ENCODE measurements at regions not wholly inside any gene's neighbourhood (a gene's known extent, or its start where the extent isn't known, plus 50 kb on each side); places are given as distances from the start of the nearest gene placed in this dataset.

DNA sequence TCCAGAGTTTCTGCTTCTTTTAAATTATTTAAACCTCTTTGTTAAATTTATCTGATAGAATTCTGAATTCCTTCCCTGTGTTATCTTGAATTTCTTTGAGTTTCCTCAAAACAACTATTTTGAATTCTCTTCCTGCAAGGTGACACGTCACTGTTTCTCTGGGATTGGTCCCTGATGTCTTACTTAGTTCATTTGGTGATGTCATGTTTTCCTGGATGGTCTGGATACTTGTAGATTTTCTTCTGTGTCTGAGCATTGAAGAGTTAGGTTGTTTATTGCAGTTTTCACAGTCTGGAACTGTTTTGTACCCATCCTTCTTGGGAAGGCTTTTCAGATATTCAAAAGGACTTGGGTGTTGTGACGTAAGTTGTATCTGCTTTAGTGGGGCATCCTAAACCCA, 172.3 kb upstream of the KCNJ3 start:
- Histone ChIP-seq H3K14ac (replicated peaks; ENCODE audit: low read depth, low read length) (no peak overlapping the region), H3K9me3 (ENCODE audit: control insufficient read depth, insufficient read depth, low read length) (peaks cover 9% of the 10 kb centered on the region), H3K18ac (ENCODE audit: low read depth, low read length) (no peak overlapping the region), H2BK15ac (ENCODE audit: low read depth, low read length) (no peak overlapping the region), H4K8ac (ENCODE audit: low read depth in 2 of 2, low read length in 2 of 2) (no peak overlapping the region), H3K9ac (ENCODE audit: low read depth, low read length) (no peak overlapping the region), H3K27ac (ENCODE audit: insufficient read depth, low read length) (no peak overlapping the region), H3K4ac (ENCODE audit: low read depth, low read length) (no peak overlapping the region), H2AK5ac (ENCODE audit: low read depth, low read length) (no peak overlapping the region), H3K79me1 (ENCODE audit: low read depth in 1 of 2, low read length in 2 of 2) (no peaks in the 10 kb centered on the region), H2BK120ac (ENCODE audit: low read depth, low read length) (no peak overlapping the region), H2AFZ (replicated peaks; ENCODE audit: low read length, poor library complexity) (no peak overlapping the region), H3K27me3 (ENCODE audit: control insufficient read depth, insufficient read depth, low read length) (no peaks in the 10 kb centered on the region), H3K9me1 (ENCODE audit: insufficient read depth, low read length) (no peaks in the 10 kb centered on the region), H3K36me3 (ENCODE audit: control insufficient read depth, insufficient read depth, low read length) (no peaks in the 10 kb centered on the region), H4K5ac (ENCODE audit: low read depth, low read length) (no peak overlapping the region), H3K4me3 (ENCODE audit: insufficient read depth, low read depth, low read length) (no peak overlapping the region), H3K23ac (ENCODE audit: low read depth, low read length) (no peak overlapping the region), H3K4me2 (ENCODE audit: low read depth, low read length) (no peak overlapping the region), H4K20me1 (ENCODE audit: insufficient read depth, low read length) (no peaks in the 10 kb centered on the region), H2BK20ac (ENCODE audit: low read depth, low read length) (no peak overlapping the region), H3K4me1 (ENCODE audit: control insufficient read depth, insufficient read depth, low read length) (no peaks in the 10 kb centered on the region), H4K91ac (ENCODE audit: insufficient read depth, low read depth, low read length) (no peak overlapping the region), H3K56ac (ENCODE audit: extremely low read depth, insufficient read depth, low read length) (no peak overlapping the region), H2AK9ac (replicated peaks; ENCODE audit: low read depth, low read length, poor library complexity) (no peak overlapping the region), H2BK5ac (ENCODE audit: low read depth, low read length, poor library complexity, severe bottlenecking) (no peak overlapping the region)
- dilution Hi-C loops (cut with HindIII; ENCODE audit: low sequenced_read_pairs, unreplicated experiment) = no loop called here
- ATAC-seq (ENCODE audit: low read depth) (no peak), DNase-seq (no peak)
- BruUV-seq (replicated peaks) = no TSS peak
- in situ Hi-C loops (cut with MboI; ENCODE audit: low sequenced_read_pairs) = no loop called here
- intact Hi-C loops (cut with micrococcal nuclease) = no loop called here
- POLR2A ChIA-PET (ENCODE audit: unreplicated experiment) = no interaction called here
- CTCF ChIA-PET = interaction anchor here (0.6 kb wide), 1 partner anchor 46 kb away, joined by 3 read pairs; no protein-coding TSS in a partner anchor
- no CpG with 5 or more reads among the region's 2 CpGs for WGBS, 2 experiments (ENCODE audit: extremely low coverage in 2 of 2, insufficient read length in 1 of 2)
- TF ChIP-seq RFX5 (IDR thresholded peaks at IDR 0.05; ENCODE audit: low read depth, low read length) (no peak), MAZ (IDR thresholded peaks at IDR 0.05; ENCODE audit: borderline replicate concordance, low read depth, low read length) (no peak), FOS (IDR thresholded peaks at IDR 0.05; ENCODE audit: low read depth, low read length) (no peak), CEBPB (IDR thresholded peaks at IDR 0.05; ENCODE audit: low read depth, low read length) (no peak), RCOR1 (IDR thresholded peaks at IDR 0.05; ENCODE audit: insufficient replicate concordance, low read length) (no peak), CTCF (conservative IDR thresholded peaks at IDR 0.05; ENCODE audit: low read depth, low read length) (no peak), RAD21 (IDR thresholded peaks at IDR 0.05; ENCODE audit: low read length) (no peak)
- TF ChIP-seq, protein P1, sequence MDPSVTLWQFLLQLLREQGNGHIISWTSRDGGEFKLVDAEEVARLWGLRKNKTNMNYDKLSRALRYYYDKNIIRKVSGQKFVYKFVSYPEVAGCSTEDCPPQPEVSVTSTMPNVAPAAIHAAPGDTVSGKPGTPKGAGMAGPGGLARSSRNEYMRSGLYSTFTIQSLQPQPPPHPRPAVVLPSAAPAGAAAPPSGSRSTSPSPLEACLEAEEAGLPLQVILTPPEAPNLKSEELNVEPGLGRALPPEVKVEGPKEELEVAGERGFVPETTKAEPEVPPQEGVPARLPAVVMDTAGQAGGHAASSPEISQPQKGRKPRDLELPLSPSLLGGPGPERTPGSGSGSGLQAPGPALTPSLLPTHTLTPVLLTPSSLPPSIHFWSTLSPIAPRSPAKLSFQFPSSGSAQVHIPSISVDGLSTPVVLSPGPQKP (IDR thresholded peaks at IDR 0.05; ENCODE audit: borderline replicate concordance, low read depth, low read length) = no peak
- TF ChIP-seq, protein P2, sequence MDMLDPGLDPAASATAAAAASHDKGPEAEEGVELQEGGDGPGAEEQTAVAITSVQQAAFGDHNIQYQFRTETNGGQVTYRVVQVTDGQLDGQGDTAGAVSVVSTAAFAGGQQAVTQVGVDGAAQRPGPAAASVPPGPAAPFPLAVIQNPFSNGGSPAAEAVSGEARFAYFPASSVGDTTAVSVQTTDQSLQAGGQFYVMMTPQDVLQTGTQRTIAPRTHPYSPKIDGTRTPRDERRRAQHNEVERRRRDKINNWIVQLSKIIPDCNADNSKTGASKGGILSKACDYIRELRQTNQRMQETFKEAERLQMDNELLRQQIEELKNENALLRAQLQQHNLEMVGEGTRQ (IDR thresholded peaks at IDR 0.05; ENCODE audit: low read depth, low read length) = no peak
